ENCODE measurements at regions not wholly inside any gene's neighbourhood (a gene's known extent, or its start where the extent isn't known, plus 50 kb on each side); places are given as distances from the start of the nearest gene placed in this dataset.

- TF ChIP-seq CTCF (IDR thresholded peaks at IDR 0.05 in 4 of 5, conservative IDR thresholded peaks at IDR 0.05 in 1 of 5) (no peak), POLR2A (IDR thresholded peaks at IDR 0.05) (no peak)
Measured at GRCh38 chr2:8162552-8162951, 519.3 kb upstream of the ID2 start.
